PC-9 (cell line): ENCODE measurements at regions not wholly inside any gene's neighbourhood (a gene's known extent, or its start where the extent isn't known, plus 50 kb on each side); places are given as distances from the start of the nearest gene placed in this dataset.

Experiments used
- BruUV-seq: library from RNA; stranded (reverse); fragments of 400-500 nt; replicated peaks from 2 replicates; lab custom pipeline; 2021; lab: Mats Ljungman, UMichigan
- CTCF ChIA-PET: fragments of 300-600 bp; sonication (Branson Sonifier 250); formaldehyde crosslinking; loops from one replicate; lab custom pipeline; 2022; ENCODE audit warnings: antibody characterized with exemption; lab: Charles Lee
- POLR2A ChIA-PET: fragments of 300-600 bp; sonication (Branson Sonifier 250); formaldehyde crosslinking; loops from one replicate; lab custom pipeline; 2022; ENCODE audit warnings: antibody characterized with exemption; ENCODE audit not compliant: unreplicated experiment; lab: Charles Lee
- DNase-seq, 2 experiments: peaks; one replicate each; pipeline versions ENCODE4 v3.0.0 to v3.0.0-alpha.2; 2015 to 2022; ENCODE audit warnings: mixed read lengths in 1 of 2
- H2AFZ ChIP-seq: fragments of 200-600 bp; sonication (generic); 2 replicates; pipeline ENCODE4 v1.8.1; 2017; ENCODE audit warnings: antibody characterized with exemption
- H3F3A ChIP-seq: fragments of 200-600 bp; sonication (generic); 2 replicates; pipeline ENCODE4 v1.8.1; 2017; ENCODE audit warnings: antibody characterized with exemption, mild to moderate bottlenecking, low read depth; ENCODE audit not compliant: insufficient read depth
- H3K27ac ChIP-seq: fragments of 200-600 bp; sonication (generic); 2 replicates; pipeline ENCODE4 v1.6.1; 2016; ENCODE audit warnings: mixed run types
- H3K27me3 ChIP-seq: fragments of 200-600 bp; sonication (generic); 2 replicates; pipeline ENCODE4 v1.6.1; 2016; ENCODE audit warnings: low read depth, mixed run types; ENCODE audit not compliant: insufficient read depth
- H3K36me3 ChIP-seq: fragments of 200-600 bp; sonication (generic); 2 replicates; pipeline ENCODE4 v1.6.1; 2016; ENCODE audit warnings: low read depth, mixed run types
- H3K4me1 ChIP-seq: fragments of 200-600 bp; sonication (generic); replicated peaks from 2 replicates; pipeline ENCODE4 v1.6.1; 2016; ENCODE audit warnings: mixed run types; ENCODE audit not compliant: insufficient read depth
- H3K4me2 ChIP-seq: fragments of 200-600 bp; sonication (generic); 2 replicates; pipeline ENCODE4 v1.6.1; 2017; ENCODE audit warnings: mixed run types
- H3K4me3 ChIP-seq: fragments of 200-600 bp; sonication (generic); 2 replicates; pipeline ENCODE4 v1.6.1; 2016; ENCODE audit warnings: mixed run types
- H3K79me2 ChIP-seq: fragments of 200-600 bp; sonication (generic); 2 replicates; pipeline ENCODE4 v1.6.1; 2017; ENCODE audit warnings: low read depth, mixed run types
- H3K9me2 ChIP-seq: fragments of 200-600 bp; sonication (generic); 2 replicates; pipeline ENCODE4 v1.8.1; 2017; ENCODE audit warnings: mild to moderate bottlenecking; ENCODE audit not compliant: insufficient read depth
- H3K9me3 ChIP-seq: fragments of 200-600 bp; sonication (generic); 2 replicates; pipeline ENCODE4 v1.8.1; 2016; ENCODE audit warnings: low read depth; ENCODE audit not compliant: insufficient read depth
- H4K20me1 ChIP-seq: fragments of 200-600 bp; sonication (generic); 2 replicates; pipeline ENCODE4 v1.8.1; 2017; ENCODE audit not compliant: insufficient read depth
- EZH2 ChIP-seq: fragments of 200-600 bp; sonication (generic); IDR thresholded peaks from 2 replicates; pipeline ENCODE4 v1.8.0; 2017; ENCODE audit warnings: antibody characterized with exemption, low read depth
- intact Hi-C: fragments of 100-400 bp; cut with micrococcal nuclease; formaldehyde crosslinking; loops from one replicate; pipeline ENCODE4 v1.10.0; 2022; ENCODE audit not compliant: unreplicated experiment
- TF ChIP-seq, protein P1 (sequence below): fragments of 200-600 bp; sonication (generic); conservative IDR thresholded peaks from 2 replicates; pipeline ENCODE4 v1.6.1; 2017; ENCODE audit warnings: mixed run types, antibody characterized with exemption, mild to moderate bottlenecking, moderate library complexity

DNA sequence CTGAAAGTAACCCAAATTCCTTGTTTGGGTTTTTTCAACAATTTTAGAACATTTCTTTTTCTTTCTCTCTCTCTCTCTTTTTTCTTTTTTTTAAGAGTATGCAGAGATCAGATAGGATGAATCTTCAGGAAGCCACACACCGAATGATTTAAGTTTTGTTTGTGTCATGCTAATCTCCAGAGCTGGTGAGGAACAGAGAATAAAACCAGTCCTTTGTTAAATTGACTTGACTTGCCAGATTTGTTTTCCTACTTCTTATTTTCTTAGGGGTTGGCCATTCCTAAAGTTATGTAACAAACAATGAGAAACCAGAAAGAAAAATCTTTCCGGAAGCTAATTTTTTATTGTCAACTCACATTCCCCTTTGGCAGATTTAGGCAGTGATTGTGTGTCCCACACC is 1669.3 kb upstream of the CDH6 start:
- Histone ChIP-seq H3K79me2 (no peaks in the 10 kb centered on the region), H2AFZ (no peak overlapping the region), H3K4me1 (no peaks in the 10 kb centered on the region), H3K27ac (no peak overlapping the region), H3K9me2 (no peaks in the 10 kb centered on the region), H3K4me2 (no peak overlapping the region), H3K27me3 (no peaks in the 10 kb centered on the region), H3K9me3 (no peaks in the 10 kb centered on the region), H3K36me3 (no peaks in the 10 kb centered on the region), H3F3A (no peaks in the 10 kb centered on the region), H4K20me1 (no peaks in the 10 kb centered on the region; the same call in 1 of the 2 replicates), H3K4me3 (no peak overlapping the region)
- no peak for TF ChIP-seq EZH2
- TF ChIP-seq, protein P1, sequence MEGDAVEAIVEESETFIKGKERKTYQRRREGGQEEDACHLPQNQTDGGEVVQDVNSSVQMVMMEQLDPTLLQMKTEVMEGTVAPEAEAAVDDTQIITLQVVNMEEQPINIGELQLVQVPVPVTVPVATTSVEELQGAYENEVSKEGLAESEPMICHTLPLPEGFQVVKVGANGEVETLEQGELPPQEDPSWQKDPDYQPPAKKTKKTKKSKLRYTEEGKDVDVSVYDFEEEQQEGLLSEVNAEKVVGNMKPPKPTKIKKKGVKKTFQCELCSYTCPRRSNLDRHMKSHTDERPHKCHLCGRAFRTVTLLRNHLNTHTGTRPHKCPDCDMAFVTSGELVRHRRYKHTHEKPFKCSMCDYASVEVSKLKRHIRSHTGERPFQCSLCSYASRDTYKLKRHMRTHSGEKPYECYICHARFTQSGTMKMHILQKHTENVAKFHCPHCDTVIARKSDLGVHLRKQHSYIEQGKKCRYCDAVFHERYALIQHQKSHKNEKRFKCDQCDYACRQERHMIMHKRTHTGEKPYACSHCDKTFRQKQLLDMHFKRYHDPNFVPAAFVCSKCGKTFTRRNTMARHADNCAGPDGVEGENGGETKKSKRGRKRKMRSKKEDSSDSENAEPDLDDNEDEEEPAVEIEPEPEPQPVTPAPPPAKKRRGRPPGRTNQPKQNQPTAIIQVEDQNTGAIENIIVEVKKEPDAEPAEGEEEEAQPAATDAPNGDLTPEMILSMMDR = no peak
- intact Hi-C loops = no loop called here
- no TSS peak for BruUV-seq
- CTCF ChIA-PET = no interaction called here
- no peak for DNase-seq
- POLR2A ChIA-PET = no interaction called here

GRCh38 chr5:29518176-29518575 is 1675.3 kb upstream of the CDH6 start:
- Histone ChIP-seq H3K27me3 (no peaks in the 10 kb centered on the region), H3K36me3 (no peaks in the 10 kb centered on the region), H3K9me2 (no peaks in the 10 kb centered on the region), H3K79me2 (no peaks in the 10 kb centered on the region), H4K20me1 (no peaks in the 10 kb centered on the region; the same call in 1 of the 2 replicates), H3K9me3 (no peaks in the 10 kb centered on the region), H3F3A (no peaks in the 10 kb centered on the region), H3K4me2 (no peak overlapping the region), H2AFZ (no peak overlapping the region), H3K4me1 (no peaks in the 10 kb centered on the region), H3K27ac (no peak overlapping the region), H3K4me3 (no peak overlapping the region)
- POLR2A ChIA-PET = no interaction called here
- intact Hi-C loops = no loop called here
- no TSS peak for BruUV-seq
- no peak for DNase-seq
- CTCF ChIA-PET = no interaction called here
- no peak for TF ChIP-seq EZH2

DNA sequence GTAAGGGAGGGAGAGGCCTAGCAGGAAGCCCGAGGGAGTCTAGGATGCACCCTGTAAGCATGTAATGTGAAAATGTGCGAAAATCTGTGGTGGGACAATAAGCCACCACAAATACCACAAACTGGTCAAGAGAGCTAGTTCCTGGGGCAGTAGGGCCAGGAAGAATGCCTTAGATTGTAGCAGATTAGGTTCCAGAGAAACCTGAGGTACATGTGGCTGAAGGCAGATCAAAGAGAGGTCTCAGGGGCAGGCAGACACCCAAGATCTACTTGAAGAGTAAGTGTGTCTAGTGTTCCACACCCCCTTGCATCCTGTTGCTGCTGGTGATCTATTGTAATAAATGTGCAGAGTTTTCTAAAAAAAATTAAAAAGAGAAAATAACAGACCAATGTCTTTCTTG is 1677.3 kb upstream of the CDH6 start:
- no TSS peak for BruUV-seq
- H3K9me3 ChIP-seq = no peaks in the 10 kb centered on the region
- H3K27me3 ChIP-seq = no peaks in the 10 kb centered on the region
- no peak overlapping the region for H2AFZ ChIP-seq
- H3K9me2 ChIP-seq = no peaks in the 10 kb centered on the region
- no peaks in the 10 kb centered on the region for H3K79me2 ChIP-seq
- intact Hi-C loops = no loop called here
- no peaks in the 10 kb centered on the region for H3K4me1 ChIP-seq
- H3K36me3 ChIP-seq = no peaks in the 10 kb centered on the region
- H3F3A ChIP-seq = no peaks in the 10 kb centered on the region
- no peak overlapping the region for H3K27ac ChIP-seq
- no peak for TF ChIP-seq EZH2
- TF ChIP-seq, protein P1 = no peak
- CTCF ChIA-PET = no interaction called here
- DNase-seq = no peak
- POLR2A ChIA-PET = no interaction called here
- no peak overlapping the region for H3K4me3 ChIP-seq
- no peak overlapping the region for H3K4me2 ChIP-seq
- no peaks in the 10 kb centered on the region for H4K20me1 ChIP-seq

DNA sequence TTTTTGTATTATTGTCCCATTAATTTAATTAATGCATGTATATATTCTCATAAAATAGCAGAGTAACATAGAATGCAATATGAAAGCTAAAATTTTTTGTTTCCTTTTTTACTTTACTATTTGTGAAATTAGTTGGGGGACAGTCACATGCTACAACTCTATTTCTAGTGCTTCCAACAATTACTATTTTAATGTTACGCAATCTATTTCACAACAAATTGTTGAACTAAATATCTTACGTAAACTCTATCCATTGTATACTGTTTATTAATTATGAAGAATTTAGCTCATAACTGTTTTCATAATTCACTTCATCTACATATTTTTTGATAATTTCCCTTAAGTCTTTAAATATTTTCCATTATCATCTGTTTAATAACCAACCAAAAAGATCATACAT is 1685.4 kb upstream of the CDH6 start:
- Histone ChIP-seq H3K27ac (no peak overlapping the region), H3K4me2 (no peak overlapping the region), H3K79me2 (no peaks in the 10 kb centered on the region), H3K4me1 (no peaks in the 10 kb centered on the region), H3K36me3 (no peaks in the 10 kb centered on the region), H2AFZ (no peak overlapping the region), H4K20me1 (no peaks in the 10 kb centered on the region), H3K9me2 (no peaks in the 10 kb centered on the region), H3K27me3 (no peaks in the 10 kb centered on the region), H3F3A (no peaks in the 10 kb centered on the region), H3K9me3 (no peaks in the 10 kb centered on the region), H3K4me3 (no peak overlapping the region)
- ChIA-PET POLR2A (no interaction called here), CTCF (no interaction called here)
- BruUV-seq = no TSS peak
- intact Hi-C loops = no loop called here
- TF ChIP-seq, protein P1 = no peak
- no peak for TF ChIP-seq EZH2
- peak in 1 of 2 experiments; percentile 13 for DNase-seq
